HG03139 (cell line): ENCODE measurements at regions not wholly inside any gene's neighbourhood (a gene's known extent, or its start where the extent isn't known, plus 50 kb on each side); places are given as distances from the start of the nearest gene placed in this dataset.

Experiments
- ATAC-seq: cut with Tn5 transposase; IDR thresholded peaks from one replicate; pipeline ENCODE4 v1.9.1; 2021; ENCODE audit not compliant: unreplicated experiment

DNA sequence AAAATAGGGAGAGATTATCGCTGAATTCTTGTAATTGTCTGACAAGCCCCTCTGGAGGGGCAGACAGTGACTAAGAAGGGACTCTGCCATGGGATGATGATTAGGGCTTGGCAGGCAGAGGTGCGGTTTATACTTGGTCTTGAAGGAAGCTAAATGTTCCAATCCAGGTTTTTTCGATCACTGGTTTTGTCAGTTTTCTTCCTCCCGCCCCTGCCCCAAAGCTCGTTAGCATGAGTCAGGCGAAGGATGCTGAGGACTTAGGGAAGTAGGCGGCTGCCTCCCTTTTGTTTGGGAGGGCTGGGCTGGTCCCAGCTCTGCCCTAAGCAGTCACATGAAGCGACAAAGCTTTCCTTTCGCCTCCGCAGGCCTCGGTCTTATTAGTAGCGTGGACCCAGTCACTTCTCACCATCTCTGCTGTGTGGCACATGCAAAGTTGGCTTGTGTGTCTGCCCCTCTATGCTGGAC lies 314.2 kb downstream of the CDC5L start:
- ATAC-seq = no peak

DNA sequence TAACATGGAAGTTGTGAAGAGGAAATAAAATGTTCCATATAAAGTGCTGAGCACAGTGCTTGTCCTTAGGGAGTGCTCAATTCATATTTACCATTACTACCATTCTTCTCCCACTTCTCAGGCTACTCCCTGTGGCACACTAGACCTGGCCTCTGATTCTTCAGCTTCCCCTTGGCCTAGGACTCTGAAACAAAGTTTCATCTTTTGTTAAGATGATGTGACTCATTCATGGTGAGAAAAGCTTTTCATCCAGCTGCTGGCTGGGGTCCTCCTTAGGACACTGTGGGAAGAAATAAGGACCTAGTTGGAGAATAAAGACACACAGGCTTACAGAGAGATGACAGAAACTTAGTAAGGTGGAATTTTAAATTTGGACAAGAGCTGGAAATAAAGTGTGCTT lies 314.8 kb downstream of the CDC5L start:
- no peak for ATAC-seq

DNA sequence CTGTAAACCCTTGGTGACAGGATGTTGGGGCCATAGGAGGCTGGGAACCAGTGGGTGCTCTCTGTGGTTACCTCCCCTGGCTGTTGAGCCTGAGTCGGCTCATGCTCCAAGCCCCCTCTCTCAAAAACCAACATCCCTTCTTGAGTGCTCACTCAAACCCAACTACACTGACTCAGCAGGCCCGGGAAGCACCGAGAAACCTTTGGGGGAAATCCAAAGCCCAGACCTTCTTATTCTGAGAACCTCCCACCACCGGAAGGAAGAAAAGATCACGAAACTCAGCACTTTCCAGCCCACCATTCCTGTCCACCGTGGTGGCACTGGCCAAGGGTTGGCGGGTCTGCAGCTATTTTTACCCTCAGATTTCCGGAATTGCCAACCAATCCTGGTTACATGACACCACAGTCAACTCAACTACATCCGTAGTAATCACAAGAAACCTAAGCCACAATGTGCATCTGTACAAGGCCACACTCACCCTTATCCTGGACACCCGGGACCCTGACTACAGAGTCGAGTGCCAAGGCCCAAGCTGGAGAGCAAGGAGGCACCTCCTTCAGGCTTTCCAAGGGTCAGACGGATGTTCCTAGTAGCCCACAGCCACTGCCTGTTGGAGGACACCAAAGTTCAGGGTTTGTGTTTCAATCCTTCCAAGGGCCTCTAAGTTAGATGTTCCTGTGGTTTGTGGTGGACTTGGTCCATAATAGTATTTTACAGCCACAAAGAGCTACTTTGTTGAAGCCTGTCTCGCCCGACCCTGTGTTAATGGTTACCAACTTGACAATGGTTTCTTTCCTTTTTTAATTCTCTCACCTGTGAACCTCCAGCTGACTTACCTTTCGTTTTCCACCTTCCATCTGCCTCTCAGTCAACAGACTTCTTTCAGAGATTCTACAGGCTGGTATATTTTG lies 317.0 kb downstream of the CDC5L start:
- no peak for ATAC-seq

- no peak for ATAC-seq
Measured at GRCh38 chr6:44705596-44705995, 318.1 kb downstream of the CDC5L start.

DNA sequence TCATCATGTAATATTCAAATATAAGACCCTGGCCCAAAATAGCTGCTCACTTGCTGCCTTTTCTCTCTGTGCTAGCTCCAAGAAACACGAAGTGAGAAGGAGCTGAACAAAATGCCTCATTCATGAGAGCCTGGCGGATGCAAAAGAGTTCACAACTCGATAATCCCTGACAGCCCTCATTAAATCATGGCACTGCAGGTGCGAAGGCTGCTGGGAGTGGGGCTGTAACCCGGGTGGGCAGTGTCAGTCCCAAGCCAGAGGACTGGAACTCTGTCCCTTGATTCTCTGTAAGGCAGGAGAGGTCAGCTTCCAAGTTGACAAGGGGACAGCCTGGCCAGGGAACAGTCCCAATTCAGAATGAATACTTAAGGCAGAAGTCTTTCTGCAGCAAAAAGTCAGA lies 318.5 kb downstream of the CDC5L start:
- ATAC-seq = no peak

DNA sequence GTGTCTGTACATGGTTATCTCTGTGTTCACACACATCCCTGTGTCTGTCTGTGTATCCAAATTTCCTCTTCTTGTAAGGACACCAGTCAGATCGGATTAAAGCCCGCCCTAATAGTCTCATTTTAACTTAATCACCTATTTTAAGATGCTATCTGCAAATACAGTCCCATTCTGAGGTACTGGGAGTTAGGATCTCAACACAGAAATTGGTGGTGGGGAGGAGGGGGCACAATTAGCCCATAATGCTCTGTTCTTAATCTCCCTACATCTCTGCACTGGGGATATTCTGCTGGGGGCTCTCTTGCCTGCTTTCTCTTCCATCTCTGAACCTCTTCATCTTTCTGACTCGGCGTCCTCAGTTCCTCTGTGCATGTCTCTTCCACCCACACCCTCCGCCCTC lies 320.7 kb downstream of the CDC5L start:
- no peak for ATAC-seq

DNA sequence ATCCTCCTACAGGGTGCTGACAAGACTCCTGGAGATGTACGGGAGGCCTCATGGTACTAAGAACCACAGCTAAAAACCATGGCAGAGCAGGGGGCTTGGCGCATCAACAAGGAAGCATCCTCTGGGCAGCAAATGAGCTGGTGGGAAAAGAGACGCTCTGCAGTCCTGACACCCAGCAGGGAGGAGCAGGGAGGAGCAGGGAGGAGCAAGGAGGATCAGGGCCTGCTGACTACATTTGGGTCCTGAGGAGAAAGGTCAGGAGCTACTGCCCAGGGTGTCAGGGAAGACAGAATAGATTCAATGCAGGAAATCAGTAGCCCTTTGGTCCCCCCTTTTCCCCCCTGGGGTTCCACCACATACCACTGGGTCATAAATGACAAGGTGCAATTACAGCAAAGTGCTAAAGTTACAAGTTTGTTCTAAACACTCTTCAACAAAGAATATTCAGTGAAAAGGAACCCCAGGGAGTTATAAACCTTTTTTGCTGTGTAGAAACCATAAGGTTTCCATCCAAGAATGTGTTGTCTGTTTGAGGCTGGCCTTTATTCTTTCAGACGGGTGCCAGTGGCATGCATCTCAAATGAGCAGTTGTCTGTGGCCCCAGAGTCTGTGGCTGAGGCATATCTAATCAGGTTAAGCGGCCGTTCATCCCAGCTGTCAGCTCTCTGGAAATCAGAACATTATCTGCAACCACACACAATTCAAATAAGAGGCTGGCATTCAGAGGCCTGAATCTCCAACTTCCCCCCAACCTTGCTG lies 325.0 kb downstream of the CDC5L start:
- ATAC-seq = no peak

- ATAC-seq = no peak
Measured at GRCh38 chr6:44715188-44715587, 327.7 kb downstream of the CDC5L start.

DNA sequence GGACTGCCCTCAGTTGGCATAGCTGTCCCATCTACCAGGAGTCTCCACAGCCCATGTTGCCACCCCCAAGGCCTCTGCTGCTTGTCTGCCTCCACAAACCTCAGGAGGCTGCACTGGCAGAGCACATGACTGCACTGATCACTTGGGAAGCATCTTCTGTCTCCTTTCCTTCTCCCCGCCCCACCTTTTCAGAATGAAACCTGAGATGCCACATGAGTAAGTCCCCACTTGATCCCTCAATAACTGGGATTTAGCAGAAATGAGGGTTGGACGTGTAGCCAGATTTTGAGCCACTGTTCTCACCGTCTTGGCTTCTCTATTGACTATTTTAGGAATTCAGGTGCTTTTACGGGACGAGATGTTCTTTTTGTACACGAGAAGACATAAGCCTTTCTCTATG lies 328.4 kb downstream of the CDC5L start:
- no peak for ATAC-seq

- ATAC-seq = no peak
Measured at GRCh38 chr6:44717431-44717830, 329.9 kb downstream of the CDC5L start.

DNA sequence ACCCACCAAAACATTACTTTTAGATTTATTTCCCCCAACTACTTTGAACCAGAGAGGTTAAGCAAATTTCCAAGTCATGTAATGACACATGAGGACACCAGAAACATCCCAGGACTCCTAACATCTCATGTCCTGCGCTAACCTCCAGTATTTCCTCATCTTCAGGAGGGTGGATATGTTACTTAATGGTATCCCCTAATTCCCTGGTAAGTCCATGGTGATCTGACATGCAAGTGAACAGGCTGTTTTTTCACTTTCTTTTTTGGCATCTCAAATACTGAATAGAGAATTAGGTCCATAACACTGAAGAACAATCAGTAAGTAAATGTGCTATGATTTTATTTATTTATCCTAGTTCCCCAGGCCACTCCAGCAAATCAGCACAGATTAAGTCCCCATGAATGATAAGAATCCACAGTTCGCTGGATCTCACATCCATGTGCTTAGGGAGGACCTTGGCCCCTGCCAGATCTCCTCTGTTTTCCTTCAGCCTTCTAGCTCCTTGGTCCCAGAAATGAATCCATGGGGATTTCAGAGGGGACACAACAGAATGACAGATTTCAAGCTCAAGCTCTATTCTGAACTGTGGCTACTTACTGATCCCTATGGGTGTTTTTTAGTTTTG lies 334.6 kb downstream of the CDC5L start:
- no peak for ATAC-seq

DNA sequence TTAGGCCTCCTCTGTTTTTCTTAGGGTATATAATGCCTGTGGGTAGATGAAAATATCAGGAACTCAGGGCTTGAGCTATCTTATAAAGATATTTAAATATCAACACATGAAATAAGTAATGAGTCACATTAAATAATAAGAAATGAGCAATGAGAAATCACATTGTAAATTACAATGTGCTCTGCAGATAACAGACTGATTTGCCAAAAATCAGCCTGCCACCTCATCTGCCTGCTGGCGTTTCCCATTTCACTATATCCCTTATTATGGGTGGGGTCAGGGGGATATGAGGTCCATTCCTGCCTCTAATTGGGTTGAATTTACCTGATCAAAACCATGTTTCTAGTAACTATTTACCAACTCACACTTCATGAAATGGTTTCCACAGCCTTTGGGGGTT lies 335.2 kb downstream of the CDC5L start:
- no peak for ATAC-seq

DNA sequence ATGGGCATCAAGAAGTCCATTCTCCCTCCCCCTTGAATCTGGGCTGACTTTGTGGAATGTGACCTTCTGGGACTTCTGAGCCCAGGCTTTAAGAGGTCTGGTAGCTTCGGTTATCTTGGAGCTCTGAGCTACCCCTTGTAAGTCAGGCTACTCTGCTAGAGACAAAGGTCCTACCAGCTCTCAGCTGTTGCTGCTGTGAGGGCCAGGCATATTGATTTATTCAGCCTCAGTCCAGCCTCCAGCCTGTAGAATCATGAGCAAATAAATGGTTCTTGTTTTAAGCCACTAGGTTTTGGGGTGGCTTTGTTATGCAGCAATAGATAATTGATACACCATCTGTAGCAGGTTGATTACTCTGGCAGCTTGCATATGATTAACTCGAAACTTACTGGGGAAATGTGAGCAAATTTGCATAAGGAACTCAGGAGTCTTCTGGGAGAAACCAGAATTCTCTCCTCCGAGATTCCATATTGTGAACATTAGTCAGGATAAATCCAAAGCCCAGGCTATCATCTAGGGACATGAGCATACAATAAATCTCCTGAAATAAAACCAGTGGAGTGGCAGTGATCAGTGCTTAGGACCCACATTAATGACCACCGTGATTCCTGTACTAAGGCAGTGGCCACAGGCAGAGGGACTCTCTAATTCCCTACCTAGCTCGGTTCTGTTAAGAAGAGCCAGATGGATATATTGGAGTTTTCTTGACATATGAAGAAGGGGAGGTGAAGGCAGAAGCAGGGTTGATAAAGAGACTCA lies 336.1 kb downstream of the CDC5L start:
- ATAC-seq = no peak

GRCh38 chr6:44725070-44725469 lies 337.6 kb downstream of the CDC5L start:
- ATAC-seq = no peak

DNA sequence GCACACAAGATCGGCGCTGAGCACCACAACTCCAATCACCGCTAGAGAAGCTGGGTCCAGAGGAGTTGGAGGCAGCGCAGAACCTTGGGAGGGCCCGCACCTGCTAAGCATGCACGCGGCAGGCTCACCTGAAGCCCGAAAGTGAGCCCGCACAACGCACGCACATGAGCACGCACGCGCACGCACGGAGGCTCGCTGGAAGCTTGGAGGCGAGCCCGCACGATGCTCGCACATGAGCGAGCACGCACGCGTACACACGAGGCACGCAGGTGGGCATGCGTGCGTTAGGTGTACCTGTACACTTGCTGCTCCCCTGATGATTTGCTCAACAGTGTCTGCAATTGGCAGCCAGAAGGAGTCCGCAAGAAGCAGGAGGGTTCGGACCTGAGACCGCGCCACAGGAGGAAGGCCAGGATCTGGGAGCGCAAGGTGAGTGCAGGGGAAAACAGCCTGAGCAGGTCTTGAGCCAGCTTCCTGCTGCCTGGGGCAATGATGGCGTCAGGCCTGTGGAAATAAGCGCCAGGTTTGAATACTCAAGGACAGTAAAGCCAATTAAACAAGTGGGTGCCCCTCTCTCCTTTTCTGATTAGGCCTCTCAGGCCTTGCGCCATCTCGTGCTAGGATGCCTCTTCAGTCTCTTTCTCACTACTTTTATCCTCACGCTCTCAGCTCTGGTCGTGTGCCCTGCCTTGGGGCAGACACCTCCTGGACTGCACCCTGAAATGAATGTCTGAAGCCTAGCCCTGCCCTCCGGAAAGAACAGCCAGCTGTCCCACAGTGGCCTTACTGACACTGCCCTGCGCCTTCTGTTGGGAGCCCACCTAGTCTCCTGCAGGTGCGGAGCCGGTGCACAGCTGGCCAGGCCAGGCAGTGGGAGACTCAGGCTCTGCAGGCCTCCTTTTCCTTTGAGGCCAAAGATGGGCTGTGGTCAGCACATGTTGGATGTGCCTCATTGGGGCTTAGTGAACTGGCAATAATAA lies 340.4 kb downstream of the CDC5L start:
- no peak for ATAC-seq

GRCh38 chr6:44730771-44731391 lies 343.4 kb downstream of the CDC5L start:
- ATAC-seq = no peak

- no peak for ATAC-seq
Measured at GRCh38 chr6:44731485-44732095, 344.1 kb downstream of the CDC5L start.

- ATAC-seq = no peak
Measured at GRCh38 chr6:44732243-44732642, 344.7 kb downstream of the CDC5L start.

- ATAC-seq = no peak
Measured at GRCh38 chr6:44733126-44733525, 345.6 kb downstream of the CDC5L start.
